Retinal pigment epithelial cell (primary cell): ENCODE measurements at regions not wholly inside any gene's neighbourhood (a gene's known extent, or its start where the extent isn't known, plus 50 kb on each side); places are given as distances from the start of the nearest gene placed in this dataset.

Experiments
- DNase-seq: peaks from one replicate; pipeline ENCODE4 v3.0.0-alpha.2; 2010; ENCODE audit warnings: low read depth
- H3K4me3 ChIP-seq: 2 replicates; pipeline ENCODE4 v1.5.1; 2011; ENCODE audit warnings: mild to moderate bottlenecking, low read length, control low read depth, moderate library complexity
- TF ChIP-seq, protein P1 (sequence below): conservative IDR thresholded peaks from 2 replicates; pipeline ENCODE4 v1.5.1; 2011; ENCODE audit warnings: low read depth, low read length, control low read depth, inconsistent platforms

- no peak overlapping the region for H3K4me3 ChIP-seq
- no peak for DNase-seq
- TF ChIP-seq, protein P1, sequence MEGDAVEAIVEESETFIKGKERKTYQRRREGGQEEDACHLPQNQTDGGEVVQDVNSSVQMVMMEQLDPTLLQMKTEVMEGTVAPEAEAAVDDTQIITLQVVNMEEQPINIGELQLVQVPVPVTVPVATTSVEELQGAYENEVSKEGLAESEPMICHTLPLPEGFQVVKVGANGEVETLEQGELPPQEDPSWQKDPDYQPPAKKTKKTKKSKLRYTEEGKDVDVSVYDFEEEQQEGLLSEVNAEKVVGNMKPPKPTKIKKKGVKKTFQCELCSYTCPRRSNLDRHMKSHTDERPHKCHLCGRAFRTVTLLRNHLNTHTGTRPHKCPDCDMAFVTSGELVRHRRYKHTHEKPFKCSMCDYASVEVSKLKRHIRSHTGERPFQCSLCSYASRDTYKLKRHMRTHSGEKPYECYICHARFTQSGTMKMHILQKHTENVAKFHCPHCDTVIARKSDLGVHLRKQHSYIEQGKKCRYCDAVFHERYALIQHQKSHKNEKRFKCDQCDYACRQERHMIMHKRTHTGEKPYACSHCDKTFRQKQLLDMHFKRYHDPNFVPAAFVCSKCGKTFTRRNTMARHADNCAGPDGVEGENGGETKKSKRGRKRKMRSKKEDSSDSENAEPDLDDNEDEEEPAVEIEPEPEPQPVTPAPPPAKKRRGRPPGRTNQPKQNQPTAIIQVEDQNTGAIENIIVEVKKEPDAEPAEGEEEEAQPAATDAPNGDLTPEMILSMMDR, result no peak
Observed at GRCh38 chr13:99042521-99043250, 64.8 kb upstream of the DOCK9 start.

GRCh38 chr13:99043831-99044231, 66.0 kb upstream of the DOCK9 start:
- TF ChIP-seq, protein P1, result no peak
- H3K4me3 ChIP-seq, result no peak overlapping the region
- no peak for DNase-seq

- DNase-seq, result no peak
- TF ChIP-seq, protein P1, result no peak
- no peak overlapping the region for H3K4me3 ChIP-seq
Observed at GRCh38 chr13:99044764-99045163, 66.9 kb upstream of the DOCK9 start.

GRCh38 chr13:99045396-99045795, 67.5 kb upstream of the DOCK9 start:
- no peak overlapping the region for H3K4me3 ChIP-seq
- no peak for DNase-seq
- TF ChIP-seq, protein P1, result no peak

GRCh38 chr13:99046851-99047250, 69.0 kb upstream of the DOCK9 start:
- TF ChIP-seq, protein P1, result no peak
- no peak overlapping the region for H3K4me3 ChIP-seq
- DNase-seq, result no peak

- TF ChIP-seq, protein P1, result no peak
- no peak for DNase-seq
- no peak overlapping the region for H3K4me3 ChIP-seq
Observed at GRCh38 chr13:99050983-99051488, 73.2 kb upstream of the DOCK9 start.
